Activated CD4-positive, alpha-beta T cell treated with anti-CD3 and anti-CD28 coated beads for 36 hours (primary cell): ENCODE measurements at regions not wholly inside any gene's neighbourhood (a gene's known extent, or its start where the extent isn't known, plus 50 kb on each side); places are given as distances from the start of the nearest gene placed in this dataset.

ENCODE experiments used
- ATAC-seq: fragments of 200-7000 bp; cut with Tn5 transposase; one replicate; pipeline ENCODE4 v1.10.0; 2021; ENCODE audit warnings: mild to moderate bottlenecking, moderate library complexity
- CTCF ChIA-PET: fragments of 350-600 bp; sonication (Branson Sonifier 250); formaldehyde crosslinking; loops from one replicate; lab custom pipeline; 2021; ENCODE audit warnings: antibody characterized with exemption; lab: Charles Lee
- POLR2A ChIA-PET: fragments of 350-600 bp; sonication (Branson Sonifier 250); formaldehyde crosslinking; loops from one replicate; lab custom pipeline; 2021; ENCODE audit warnings: antibody characterized with exemption, inconsistent platforms; lab: Charles Lee
- DNase-seq: peaks from one replicate; pipeline ENCODE4 v3.0.0-alpha.2; 2020
- H3K27ac Mint-ChIP-seq: one replicate; pipeline ENCODE4 v1.8.0; 2021; ENCODE audit warnings: mixed read lengths
- H3K27me3 Mint-ChIP-seq: one replicate; pipeline ENCODE4 v1.8.0; 2021; ENCODE audit warnings: mixed read lengths
- H3K36me3 Mint-ChIP-seq: one replicate; pipeline ENCODE4 v1.8.0; 2021; ENCODE audit warnings: low read depth, mixed read lengths
- H3K4me1 Mint-ChIP-seq: one replicate; pipeline ENCODE4 v1.8.0; 2021; ENCODE audit warnings: mixed read lengths
- H3K4me3 Mint-ChIP-seq: one replicate; pipeline ENCODE4 v1.8.0; 2021; ENCODE audit warnings: mild to moderate bottlenecking, moderate library complexity, mixed read lengths
- H3K9me3 Mint-ChIP-seq: one replicate; pipeline ENCODE4 v1.8.0; 2021; ENCODE audit warnings: low read depth, mixed read lengths
- intact Hi-C, 2 experiments: fragments of 100-400 bp; cut with DNase I in 1 of 2; cut with micrococcal nuclease in 1 of 2; formaldehyde crosslinking; loops; one replicate each; pipeline versions ENCODE4 v1.14.2 to v1.15.1; 2022 to 2024; cut with DNase I, micrococcal nuclease

- Mint-ChIP-seq H3K27ac (no peak overlapping the region), H3K27me3 (no peaks in the 10 kb centered on the region), H3K9me3 (peaks cover 4% of the 10 kb centered on the region), H3K4me3 (no peak overlapping the region), H3K4me1 (no peaks in the 10 kb centered on the region), H3K36me3 (no peaks in the 10 kb centered on the region)
- CTCF ChIA-PET: no interaction called here
- intact Hi-C loops: no loop called here
- POLR2A ChIA-PET: no interaction called here
- ATAC-seq: no peak
- DNase-seq: no peak
These were observed 577.0 kb downstream of the TMEM182 start for GRCh38 chr2:103338819-103339218.

GRCh38 chr2:103346780-103347179 is 584.9 kb downstream of the TMEM182 start:
- no peak for ATAC-seq
- Mint-ChIP-seq H3K36me3 (no peaks in the 10 kb centered on the region), H3K27me3 (no peaks in the 10 kb centered on the region), H3K9me3 (peaks cover 10% of the 10 kb centered on the region), H3K4me3 (no peak overlapping the region), H3K4me1 (no peaks in the 10 kb centered on the region), H3K27ac (no peak overlapping the region)
- ChIA-PET CTCF (no interaction called here), POLR2A (no interaction called here)
- DNase-seq: no peak
- intact Hi-C loops: no loop called here

- intact Hi-C loops: no loop called here
These were observed 591.9 kb downstream of the TMEM182 start for GRCh38 chr2:103353774-103354173.

GRCh38 chr2:103355287-103355686 is 593.5 kb downstream of the TMEM182 start:
- ChIA-PET CTCF (no interaction called here), POLR2A (no interaction called here)
- Mint-ChIP-seq H3K27me3 (no peaks in the 10 kb centered on the region), H3K4me1 (no peaks in the 10 kb centered on the region), H3K27ac (no peak overlapping the region), H3K9me3 (peaks cover 4% of the 10 kb centered on the region), H3K4me3 (no peak overlapping the region), H3K36me3 (no peaks in the 10 kb centered on the region)
- no peak for DNase-seq
- intact Hi-C loops: no loop called here
- no peak for ATAC-seq

More at GRCh38 chr2:103353774-103354173, 591.9 kb downstream of the TMEM182 start:
- no peak for DNase-seq
- Mint-ChIP-seq H3K4me1 (no peaks in the 10 kb centered on the region), H3K9me3 (peaks cover 4% of the 10 kb centered on the region), H3K27me3 (no peaks in the 10 kb centered on the region), H3K36me3 (no peaks in the 10 kb centered on the region), H3K4me3 (no peak overlapping the region), H3K27ac (no peak overlapping the region)
- ATAC-seq: no peak
- CTCF ChIA-PET: no interaction called here
- POLR2A ChIA-PET: no interaction called here

- Mint-ChIP-seq H3K36me3 (no peaks in the 10 kb centered on the region), H3K4me1 (no peaks in the 10 kb centered on the region), H3K27ac (no peak overlapping the region), H3K4me3 (no peak overlapping the region), H3K27me3 (no peaks in the 10 kb centered on the region), H3K9me3 (no peaks in the 10 kb centered on the region)
- DNase-seq (no peak), ATAC-seq (no peak)
- POLR2A ChIA-PET: no interaction called here
- intact Hi-C loops: no loop called here
- CTCF ChIA-PET: no interaction called here
These were observed 599.9 kb downstream of the TMEM182 start for GRCh38 chr2:103361712-103362111.

- Mint-ChIP-seq H3K4me3 (no peak overlapping the region), H3K4me1 (no peaks in the 10 kb centered on the region), H3K9me3 (no peaks in the 10 kb centered on the region), H3K27ac (no peak overlapping the region), H3K27me3 (no peaks in the 10 kb centered on the region), H3K36me3 (no peaks in the 10 kb centered on the region)
- ChIA-PET CTCF (no interaction called here), POLR2A (no interaction called here)
- no peak for ATAC-seq
- intact Hi-C loops: no loop called here
- DNase-seq: no peak
These were observed 601.8 kb downstream of the TMEM182 start for GRCh38 chr2:103363639-103364038.

- no peaks in the 10 kb centered on the region for H3K27me3 Mint-ChIP-seq
- no peaks in the 10 kb centered on the region for H3K4me1 Mint-ChIP-seq
- ChIA-PET POLR2A (no interaction called here), CTCF (no interaction called here)
- H3K27ac Mint-ChIP-seq: no peak overlapping the region
- intact Hi-C loops: no loop called here
- H3K4me3 Mint-ChIP-seq: no peak overlapping the region
- ATAC-seq (no peak), DNase-seq (no peak)
- H3K36me3 Mint-ChIP-seq: no peaks in the 10 kb centered on the region
- H3K9me3 Mint-ChIP-seq: no peaks in the 10 kb centered on the region
These were observed 602.3 kb downstream of the TMEM182 start for GRCh38 chr2:103364177-103364576.

- H3K4me1 Mint-ChIP-seq: no peaks in the 10 kb centered on the region
- H3K9me3 Mint-ChIP-seq: no peaks in the 10 kb centered on the region
- POLR2A ChIA-PET: no interaction called here
These were observed 603.2 kb downstream of the TMEM182 start for GRCh38 chr2:103365071-103365470.

GRCh38 chr2:103367877-103368276 is 606.0 kb downstream of the TMEM182 start:
- POLR2A ChIA-PET: interaction anchor here (0.6 kb wide), 1 partner anchor 481 kb away, joined by 3 read pairs; no protein-coding TSS in a partner anchor
- H3K36me3 Mint-ChIP-seq: no peaks in the 10 kb centered on the region
- CTCF ChIA-PET: no interaction called here
- no peak for ATAC-seq
- DNase-seq: no peak
- H3K27ac Mint-ChIP-seq: no peak overlapping the region
- no peak overlapping the region for H3K4me3 Mint-ChIP-seq
- intact Hi-C loops: no loop called here
- no peaks in the 10 kb centered on the region for H3K9me3 Mint-ChIP-seq
- H3K27me3 Mint-ChIP-seq: no peaks in the 10 kb centered on the region
- H3K4me1 Mint-ChIP-seq: no peaks in the 10 kb centered on the region

More at GRCh38 chr2:103365071-103365470, 603.2 kb downstream of the TMEM182 start:
- ATAC-seq (no peak), DNase-seq (no peak)
- no peak overlapping the region for H3K4me3 Mint-ChIP-seq
- intact Hi-C loops: no loop called here
- H3K27me3 Mint-ChIP-seq: no peaks in the 10 kb centered on the region
- CTCF ChIA-PET: no interaction called here
- no peaks in the 10 kb centered on the region for H3K36me3 Mint-ChIP-seq
- no peak overlapping the region for H3K27ac Mint-ChIP-seq

GRCh38 chr2:103383541-103383940 is 621.7 kb downstream of the TMEM182 start:
- Mint-ChIP-seq H3K27ac (no peak overlapping the region), H3K4me1 (no peaks in the 10 kb centered on the region), H3K27me3 (no peaks in the 10 kb centered on the region), H3K4me3 (no peak overlapping the region), H3K36me3 (no peaks in the 10 kb centered on the region), H3K9me3 (no peaks in the 10 kb centered on the region)
- POLR2A ChIA-PET: no interaction called here
- ATAC-seq (no peak), DNase-seq (no peak)
- CTCF ChIA-PET: no interaction called here
- intact Hi-C loops: no loop called here

- H3K4me3 Mint-ChIP-seq: no peak overlapping the region
- no peak for DNase-seq
- H3K27ac Mint-ChIP-seq: no peak overlapping the region
- no peaks in the 10 kb centered on the region for H3K36me3 Mint-ChIP-seq
- ChIA-PET POLR2A (no interaction called here), CTCF (no interaction called here)
- ATAC-seq: no peak
- no peaks in the 10 kb centered on the region for H3K9me3 Mint-ChIP-seq
- H3K4me1 Mint-ChIP-seq: no peaks in the 10 kb centered on the region
- H3K27me3 Mint-ChIP-seq: no peaks in the 10 kb centered on the region
- intact Hi-C loops: no loop called here
These were observed 625.0 kb downstream of the TMEM182 start for GRCh38 chr2:103386872-103387271.

GRCh38 chr2:103387888-103388287 is 626.1 kb downstream of the TMEM182 start:
- Mint-ChIP-seq H3K36me3 (no peaks in the 10 kb centered on the region), H3K4me3 (no peak overlapping the region), H3K27me3 (no peaks in the 10 kb centered on the region), H3K4me1 (no peaks in the 10 kb centered on the region), H3K9me3 (no peaks in the 10 kb centered on the region), H3K27ac (no peak overlapping the region)
- ChIA-PET CTCF (interaction anchor here (0.8 kb wide), 1 partner anchor 13 kb away, joined by 3 read pairs; no protein-coding TSS in a partner anchor), POLR2A (no interaction called here)
- no peak for ATAC-seq
- intact Hi-C loops: no loop called here
- no peak for DNase-seq

GRCh38 chr2:103396152-103396551 is 634.3 kb downstream of the TMEM182 start:
- H3K27me3 Mint-ChIP-seq: no peaks in the 10 kb centered on the region
- H3K9me3 Mint-ChIP-seq: peaks cover 2% of the 10 kb centered on the region
- CTCF ChIA-PET: no interaction called here
- ATAC-seq: no peak
- POLR2A ChIA-PET: no interaction called here
- intact Hi-C loops: no loop called here
- DNase-seq: no peak
- H3K36me3 Mint-ChIP-seq: no peaks in the 10 kb centered on the region
- no peak overlapping the region for H3K27ac Mint-ChIP-seq
- H3K4me1 Mint-ChIP-seq: no peaks in the 10 kb centered on the region
- H3K4me3 Mint-ChIP-seq: no peak overlapping the region
